CD4-positive, alpha-beta T cell treated with Interleukin-17A for 1 hour (primary cell): ENCODE measurements at regions not wholly inside any gene's neighbourhood (a gene's known extent, or its start where the extent isn't known, plus 50 kb on each side); places are given as distances from the start of the nearest gene placed in this dataset.
"Not testable (repeated sequence)": the region's sequence is repeated elsewhere in the genome, so short reads cannot be mapped to it uniquely, and the experiment has no call there.

Experiments
- DNase-seq: peaks from one replicate; pipeline ENCODE4 v3.0.0-alpha.2; 2020

DNA sequence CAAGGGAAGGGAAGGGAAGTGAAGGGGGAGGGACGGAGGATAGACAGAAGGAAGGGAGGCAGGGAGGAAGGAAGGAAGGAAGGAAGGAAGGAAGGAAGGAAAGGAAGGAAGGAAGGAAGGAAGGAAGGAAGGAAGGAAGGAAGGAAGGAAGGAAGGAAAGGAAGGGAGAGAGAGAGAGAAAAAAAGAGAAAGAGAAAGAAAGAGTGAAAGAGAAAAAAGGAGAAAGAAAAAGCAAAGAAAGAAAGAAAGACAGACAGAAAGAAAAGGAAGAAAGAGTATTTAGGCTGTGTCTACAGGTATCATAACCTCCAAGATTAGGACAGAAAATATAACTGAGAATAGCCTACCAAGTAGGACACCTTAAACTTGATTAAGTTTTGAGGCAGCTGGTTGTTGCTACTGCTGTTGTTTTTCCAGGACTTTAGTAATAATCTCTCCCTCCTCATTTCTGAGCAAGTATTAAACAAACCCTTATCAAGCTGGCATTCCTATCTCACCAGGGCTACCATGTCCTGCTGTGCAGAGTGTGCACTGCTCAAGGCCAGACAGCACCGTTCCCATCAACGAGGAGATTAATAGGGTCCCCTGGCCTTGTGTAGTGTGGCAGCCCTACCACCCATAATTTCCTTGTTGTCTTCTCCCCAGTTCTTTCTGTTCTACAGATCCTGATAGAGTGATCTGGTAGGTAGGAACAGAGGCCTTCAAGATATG is 90.5 kb upstream of the FHL2 start:
- DNase-seq, result no peak

DNA sequence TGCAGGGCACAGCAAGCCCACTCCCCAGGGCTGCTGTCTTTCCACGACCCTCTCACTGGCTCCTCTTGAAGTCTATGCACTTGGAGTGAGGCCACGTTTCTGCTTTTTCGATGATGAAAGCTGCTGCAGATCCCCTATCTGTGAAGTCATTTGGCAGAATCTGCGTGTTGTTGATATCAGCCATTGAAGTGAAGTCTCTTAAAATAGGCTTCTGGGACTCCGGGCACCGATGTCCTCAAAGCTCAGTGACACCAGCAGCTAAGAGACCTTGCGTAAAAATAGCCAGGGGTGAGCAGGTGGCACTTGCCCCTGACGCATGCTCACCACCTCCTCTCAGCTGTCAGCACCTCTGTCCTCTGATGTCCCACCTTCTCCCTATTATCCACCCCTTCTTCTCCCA is 89.4 kb upstream of the FHL2 start:
- no peak for DNase-seq

DNA sequence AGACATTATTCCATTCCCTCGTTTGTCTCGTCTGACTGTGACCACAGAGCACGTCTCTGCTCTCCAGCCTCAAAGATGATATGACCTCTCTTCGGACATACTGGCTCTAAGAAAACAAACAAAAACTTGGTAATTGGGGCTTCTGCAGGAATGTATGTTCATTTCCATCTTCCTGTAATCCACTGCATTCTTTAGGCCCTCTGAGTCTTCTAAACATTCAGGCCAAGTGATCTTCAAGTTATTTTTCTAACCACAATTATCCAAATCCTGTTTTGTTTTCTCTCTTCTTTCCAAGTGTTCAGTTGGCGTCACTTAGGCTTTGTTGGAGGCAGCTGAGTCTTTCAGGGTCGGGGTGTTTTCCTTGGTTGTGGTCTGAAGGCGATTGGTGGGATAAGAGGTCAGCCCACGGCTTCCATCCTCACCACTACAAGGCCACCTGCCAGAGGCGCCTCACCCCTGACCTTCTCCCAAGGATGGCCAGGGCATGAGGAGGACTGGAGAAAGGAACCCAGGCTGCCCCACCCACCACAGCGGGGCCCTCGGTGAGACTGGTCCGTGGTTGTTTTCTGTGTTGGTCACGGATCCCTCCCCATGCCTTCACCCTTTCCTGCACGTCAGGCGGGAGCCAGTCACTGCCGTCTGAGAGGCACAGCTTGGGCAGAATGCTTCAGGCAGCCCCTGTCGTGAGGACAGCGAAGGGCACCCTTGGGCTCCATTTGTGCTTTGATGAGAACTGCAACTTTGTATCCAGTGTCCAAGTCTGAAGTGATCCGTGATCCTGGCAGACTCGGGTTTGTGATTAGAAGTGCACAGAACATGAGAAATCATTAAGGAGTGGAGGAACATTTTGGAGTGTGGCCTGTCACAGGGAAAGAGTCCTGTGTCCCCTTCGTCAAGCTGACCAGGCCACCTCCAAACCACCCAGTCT is 88.6 kb upstream of the FHL2 start:
- DNase-seq, result no peak

DNA sequence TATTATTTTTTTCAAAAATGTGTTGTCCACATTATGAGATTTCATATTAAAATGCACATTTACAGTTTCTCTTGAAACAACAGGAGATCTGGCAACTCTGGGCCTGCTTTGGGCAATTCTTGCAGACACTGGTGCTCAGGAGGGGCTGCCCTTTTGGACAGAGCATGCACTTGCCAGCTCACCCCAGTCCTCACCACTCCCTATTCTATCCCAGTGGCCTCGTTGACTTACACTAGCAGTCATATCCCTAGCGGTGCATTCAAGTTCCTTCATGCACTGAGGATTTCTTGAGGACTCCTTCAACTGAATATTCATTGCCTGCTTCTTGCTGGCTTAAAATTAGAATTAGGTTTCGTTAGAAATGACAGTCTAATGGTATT is 87.9 kb upstream of the FHL2 start:
- DNase-seq, result no peak

DNA sequence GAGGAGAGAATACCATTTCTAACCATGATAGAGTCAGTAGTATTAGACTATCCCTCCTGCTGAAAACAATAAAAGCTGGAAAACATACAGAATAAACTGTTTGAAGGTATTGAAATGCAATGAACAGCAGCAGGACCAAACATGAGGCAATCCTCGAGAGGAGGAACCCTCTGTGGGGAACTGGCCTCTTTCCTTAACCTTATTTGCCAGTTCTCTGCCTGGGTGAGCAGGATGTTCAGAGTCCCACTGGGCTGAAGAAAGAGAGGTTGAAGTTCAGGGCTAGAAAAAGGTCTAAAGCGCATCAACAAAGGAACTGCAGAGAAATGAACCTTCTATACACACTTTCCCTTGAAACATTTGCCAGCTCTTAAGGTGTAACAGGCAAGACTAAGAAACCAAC is 79.8 kb upstream of the FHL2 start:
- no peak for DNase-seq

- DNase-seq, result not testable (repeated sequence)
Observed at GRCh38 chr2:105477050-105477620, 78.3 kb upstream of the FHL2 start.

- no peak for DNase-seq
Observed at GRCh38 chr2:105473011-105473410, 74.2 kb upstream of the FHL2 start.

GRCh38 chr2:105470979-105471378 is 72.1 kb upstream of the FHL2 start:
- DNase-seq, result no peak

DNA sequence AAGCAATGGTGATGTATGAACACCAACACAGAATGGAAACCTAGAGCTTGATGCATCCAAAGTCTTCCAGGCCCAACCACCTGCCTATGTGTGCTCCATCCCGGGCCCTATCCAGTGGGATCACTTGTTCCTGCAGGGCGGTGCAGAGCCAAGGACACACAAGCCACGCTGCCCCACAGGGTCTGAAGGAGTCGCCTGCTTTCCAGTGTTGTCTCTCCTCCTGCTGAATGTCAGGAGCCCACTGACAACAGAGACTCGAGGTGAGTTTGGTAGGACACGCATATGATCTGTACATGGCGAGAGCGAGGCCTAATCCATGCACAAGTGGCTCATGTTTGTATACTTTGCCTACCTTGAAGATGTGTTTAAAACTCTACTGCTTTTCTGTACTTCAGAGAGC is 70.9 kb upstream of the FHL2 start:
- DNase-seq, result no peak

DNA sequence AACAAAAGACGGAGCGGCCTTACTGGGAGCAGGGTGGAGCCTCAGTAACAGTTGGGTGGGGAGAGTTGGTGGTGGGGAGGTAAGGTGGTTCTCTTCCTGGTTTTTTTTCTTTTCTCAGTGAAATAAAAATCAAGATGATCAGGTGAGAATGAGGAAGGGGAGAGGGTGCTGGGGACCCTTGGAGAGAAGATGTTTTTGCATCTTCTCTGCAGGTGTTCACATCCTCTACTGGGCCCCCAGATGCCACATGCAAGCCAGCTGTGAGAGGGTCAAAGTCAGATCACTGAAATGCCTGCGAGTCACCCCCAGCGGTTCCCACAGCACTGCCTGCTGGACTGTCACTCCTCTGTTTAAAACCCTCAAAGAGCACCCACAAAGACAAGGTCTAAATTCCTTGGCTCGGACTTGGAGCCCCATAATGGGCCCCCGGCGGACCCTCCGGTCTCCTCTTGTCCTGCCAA is 69.8 kb upstream of the FHL2 start:
- DNase-seq, result no peak

DNA sequence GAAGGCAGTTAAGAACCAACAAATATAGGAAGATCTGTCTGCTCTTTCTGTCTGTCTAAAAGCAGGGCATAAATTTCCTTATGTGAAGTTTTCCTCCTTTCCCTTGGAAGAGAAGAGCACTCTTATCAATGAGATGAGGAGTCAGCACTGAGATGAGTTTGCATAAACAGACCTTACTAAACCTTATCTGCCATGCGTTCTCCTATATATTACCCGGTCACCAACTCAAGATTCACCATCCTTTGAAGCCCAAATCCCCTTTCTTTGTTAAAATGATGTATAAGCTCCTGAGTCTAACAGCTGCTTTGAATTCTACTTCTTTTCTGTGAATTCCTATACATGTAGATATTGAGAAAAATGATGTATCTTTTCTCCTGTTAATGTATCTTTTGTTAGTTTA is 65.5 kb upstream of the FHL2 start:
- no peak for DNase-seq

DNA sequence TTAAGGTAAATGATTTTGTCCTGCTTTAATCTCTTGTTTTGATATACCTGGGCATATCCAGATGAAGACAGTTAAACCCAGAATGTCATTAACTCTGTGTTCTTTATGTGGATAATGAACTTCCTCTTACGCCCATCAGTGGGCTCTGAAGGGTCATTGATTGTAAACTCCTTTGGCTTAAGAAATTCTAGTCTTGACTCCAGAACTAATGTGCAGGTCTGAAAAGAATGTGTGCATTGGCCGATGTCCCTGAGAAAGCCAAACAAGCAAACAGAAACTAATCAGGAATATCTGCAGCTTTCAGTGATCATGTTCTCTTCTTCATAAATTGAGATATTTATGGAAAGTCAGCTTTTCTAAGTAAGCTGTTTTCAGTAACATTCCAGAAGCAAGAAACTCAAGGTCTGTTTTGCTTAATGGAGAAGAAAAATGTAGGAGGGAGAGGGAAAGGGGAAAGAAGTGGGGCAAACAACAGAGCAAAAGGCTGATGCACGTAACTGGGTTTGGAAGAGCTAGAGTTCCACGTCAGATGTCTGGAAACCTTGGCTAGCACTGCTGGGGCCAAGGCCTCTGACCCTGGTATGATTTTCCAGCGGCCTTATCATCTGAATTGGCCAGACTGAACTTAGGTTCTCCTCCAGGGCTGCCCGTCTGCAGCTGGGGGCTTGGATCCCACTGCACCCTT is 61.3 kb upstream of the FHL2 start:
- no peak for DNase-seq

DNA sequence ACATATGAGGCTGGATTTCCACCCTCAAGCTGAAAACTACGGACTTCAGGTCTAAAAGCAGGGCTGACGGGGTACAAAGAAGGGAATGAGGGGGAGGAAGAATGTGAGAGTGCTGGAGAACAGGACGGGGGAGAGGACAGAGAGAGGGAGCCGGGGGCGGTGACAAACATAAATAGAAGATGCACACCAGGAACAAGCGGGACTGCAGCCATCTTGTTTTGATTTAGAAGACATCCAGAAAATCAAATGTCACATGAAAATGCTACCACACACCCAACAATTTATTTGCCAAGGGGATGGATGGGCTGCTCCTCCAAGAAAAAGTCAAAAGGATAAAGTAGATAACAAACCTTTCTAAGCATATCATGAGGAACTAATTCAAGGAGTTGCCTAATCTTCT is 59.2 kb upstream of the FHL2 start:
- DNase-seq, result no peak

DNA sequence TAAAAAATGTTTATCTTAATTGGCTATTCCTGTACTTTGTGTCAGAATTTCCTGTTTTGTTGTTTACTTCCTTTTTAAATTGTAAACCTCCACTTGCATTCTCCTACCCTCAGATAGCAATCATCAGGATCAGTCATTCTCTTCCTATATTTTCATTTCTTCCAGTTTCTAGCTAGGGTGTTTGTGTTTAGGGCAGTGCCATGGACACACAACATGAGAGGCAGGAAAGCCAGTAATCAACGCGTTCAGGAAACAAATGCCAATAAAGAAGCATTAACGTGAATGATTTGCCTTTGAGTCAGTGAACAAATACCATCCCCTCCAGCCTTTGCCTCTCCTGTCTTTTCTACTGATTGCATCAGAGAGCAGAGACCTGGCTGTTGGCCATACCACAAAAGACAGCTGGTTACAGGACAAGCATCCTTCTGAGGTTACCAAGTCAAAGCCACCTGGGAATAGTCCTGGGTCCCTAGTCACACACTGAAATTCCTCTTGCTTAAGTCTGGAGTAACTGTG is 56.7 kb upstream of the FHL2 start:
- no peak for DNase-seq

DNA sequence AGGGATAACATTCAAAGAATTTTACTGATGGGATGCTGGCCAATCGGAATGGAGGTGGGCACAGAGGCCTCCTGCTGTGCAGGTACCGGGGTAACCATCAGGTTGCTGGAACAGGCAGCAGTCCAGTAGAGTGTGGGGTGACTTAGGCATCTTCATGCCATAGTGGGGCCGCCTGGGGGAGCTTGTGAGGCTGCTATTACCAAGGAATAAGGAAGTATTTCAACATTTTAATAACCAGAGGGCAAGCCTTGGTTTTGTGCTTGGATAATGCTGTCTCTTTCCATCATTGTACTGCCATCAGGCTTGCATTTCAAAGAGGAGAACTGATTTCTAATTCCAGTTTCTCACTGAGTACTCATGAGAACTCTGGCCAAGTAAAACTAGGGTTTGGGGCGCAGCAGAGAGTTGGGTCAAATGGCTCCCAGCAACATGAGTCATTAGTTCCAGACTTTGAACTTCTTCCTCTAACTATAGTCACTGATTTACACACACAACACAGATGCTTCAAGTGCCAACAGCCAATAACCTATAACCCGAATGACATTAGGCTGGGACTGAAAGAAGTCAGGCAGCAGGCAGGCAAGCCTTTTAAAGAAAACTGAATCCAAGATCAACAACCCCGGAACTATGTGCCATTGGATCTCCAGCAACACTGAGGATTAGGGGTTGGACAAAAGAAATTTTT is 56.1 kb upstream of the FHL2 start:
- no peak for DNase-seq

GRCh38 chr2:105451571-105452166 is 52.8 kb upstream of the FHL2 start:
- DNase-seq, result no peak

DNA sequence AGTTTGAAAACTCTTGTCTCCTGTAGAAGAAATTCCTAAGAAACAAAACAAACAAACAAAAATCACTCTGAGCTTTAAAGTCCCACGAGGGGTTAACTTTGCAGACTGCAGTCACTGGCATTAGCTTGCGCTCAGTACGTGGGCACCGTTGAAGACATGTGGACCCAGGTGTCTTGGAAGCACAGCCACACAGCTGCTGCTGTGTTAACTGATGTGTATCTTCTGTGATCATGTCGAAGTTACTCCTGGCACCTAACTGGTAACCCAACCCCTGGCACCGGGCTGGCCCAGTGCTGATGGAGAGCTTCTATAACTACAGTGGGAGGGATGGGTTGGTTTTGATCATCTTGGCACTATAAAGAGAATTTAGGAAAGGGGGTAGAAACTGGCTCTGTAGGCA is 51.6 kb upstream of the FHL2 start:
- DNase-seq, result no peak

GRCh38 chr2:105449076-105449475 is 50.2 kb upstream of the FHL2 start:
- DNase-seq, result no peak
